SU-DHL-6 (cell line): ENCODE measurements at regions not wholly inside any gene's neighbourhood (a gene's known extent, or its start where the extent isn't known, plus 50 kb on each side); places are given as distances from the start of the nearest gene placed in this dataset.

Experiments
- H2AFZ ChIP-seq: fragments of 200-600 bp; sonication (generic); 2 replicates; pipeline ENCODE4 v1.6.1; 2014; ENCODE audit warnings: low read depth, mild to moderate bottlenecking, moderate library complexity, mixed read lengths, antibody characterized with exemption, low read length; ENCODE audit not compliant: severe bottlenecking
- H3F3A ChIP-seq: fragments of 200-600 bp; shearing (Covaris generic); 2 replicates; pipeline ENCODE4 v1.6.0; 2016; ENCODE audit warnings: antibody characterized with exemption, mild to moderate bottlenecking; ENCODE audit not compliant: insufficient read depth
- H3K27ac ChIP-seq: fragments of 200-600 bp; sonication (generic); 2 replicates; pipeline ENCODE4 v1.5.1; 2016; ENCODE audit warnings: low read depth, mild to moderate bottlenecking, low read length, moderate library complexity, mixed read lengths
- H3K27me3 ChIP-seq: fragments of 200-600 bp; sonication (generic), shearing (Covaris generic); 2 replicates; pipeline ENCODE4 v1.6.0; 2014; ENCODE audit warnings: mild to moderate bottlenecking, low read length
- H3K36me3 ChIP-seq: fragments of 200-600 bp; sonication (generic); 2 replicates; pipeline ENCODE4 v1.6.1; 2014; ENCODE audit warnings: mild to moderate bottlenecking, low read length, mixed read lengths
- H3K4me2 ChIP-seq: fragments of 300-600, 200-600 bp; shearing (Covaris generic), sonication (generic); 2 replicates; pipeline ENCODE4 v1.6.0; 2014; ENCODE audit warnings: low read length, low read depth, mild to moderate bottlenecking; ENCODE audit not compliant: poor library complexity, severe bottlenecking
- H3K4me3 ChIP-seq: fragments of 200-600 bp; sonication (generic); 2 replicates; pipeline ENCODE4 v1.5.1; 2014; ENCODE audit warnings: antibody characterized with exemption, low read length, mild to moderate bottlenecking, mixed read lengths; ENCODE audit not compliant: insufficient read depth, poor library complexity, severe bottlenecking
- H3K79me2 ChIP-seq: fragments of 200-600 bp; sonication (generic); 2 replicates; pipeline ENCODE4 v1.6.1; 2014; ENCODE audit warnings: mild to moderate bottlenecking, low read length, moderate library complexity; ENCODE audit not compliant: insufficient read depth
- H3K9ac ChIP-seq: fragments of 200-600 bp; sonication (generic); 2 replicates; pipeline ENCODE4 v1.7.0; 2014; ENCODE audit warnings: mild to moderate bottlenecking, low read length
- H3K9me2 ChIP-seq: fragments of 200-600 bp; sonication (generic); replicated peaks from 2 replicates; pipeline ENCODE4 v1.6.1; 2014; ENCODE audit warnings: low read length; ENCODE audit not compliant: insufficient read depth
- H3K9me3 ChIP-seq: fragments of 200-600 bp; sonication (generic); 2 replicates; pipeline ENCODE4 v1.6.1; 2014; ENCODE audit warnings: low read length, mixed read lengths; ENCODE audit not compliant: insufficient read depth
- H4K20me1 ChIP-seq: fragments of 200-600 bp; sonication (generic); 2 replicates; pipeline ENCODE4 v1.6.1; 2014; ENCODE audit warnings: low read depth, mild to moderate bottlenecking, antibody characterized with exemption, low read length, moderate library complexity, mixed read lengths
- EZH2phosphoT487 ChIP-seq: fragments of 200-600 bp; sonication (generic), shearing (Covaris generic); conservative IDR thresholded peaks from 2 replicates; pipeline ENCODE4 v1.6.1; 2018; ENCODE audit warnings: mild to moderate bottlenecking, antibody characterized with exemption, low read length, moderate library complexity, mixed read lengths
- TF ChIP-seq, protein P1 (sequence below): fragments of 200-600 bp; sonication (generic); IDR thresholded peaks from one replicate; pipeline ENCODE4 v1.5.1; 2017; ENCODE audit warnings: antibody characterized with exemption, mild to moderate bottlenecking, low read length, moderate library complexity; ENCODE audit not compliant: insufficient read depth, poor library complexity, severe bottlenecking

GRCh38 chr10:130647341-130647740 lies 511.1 kb downstream of the GLRX3 start:
- Histone ChIP-seq H3K27me3 (no peaks in the 10 kb centered on the region), H3K9ac (no peak overlapping the region), H3F3A (no peaks in the 10 kb centered on the region), H3K27ac (no peak overlapping the region), H3K4me3 (no peak overlapping the region), H3K9me2 (no peaks in the 10 kb centered on the region), H3K36me3 (no peaks in the 10 kb centered on the region), H3K9me3 (no peaks in the 10 kb centered on the region), H4K20me1 (no peaks in the 10 kb centered on the region), H3K79me2 (no peaks in the 10 kb centered on the region), H2AFZ (no peak overlapping the region), H3K4me2 (no peak overlapping the region)
- no peak for TF ChIP-seq EZH2phosphoT487
- TF ChIP-seq, protein P1, sequence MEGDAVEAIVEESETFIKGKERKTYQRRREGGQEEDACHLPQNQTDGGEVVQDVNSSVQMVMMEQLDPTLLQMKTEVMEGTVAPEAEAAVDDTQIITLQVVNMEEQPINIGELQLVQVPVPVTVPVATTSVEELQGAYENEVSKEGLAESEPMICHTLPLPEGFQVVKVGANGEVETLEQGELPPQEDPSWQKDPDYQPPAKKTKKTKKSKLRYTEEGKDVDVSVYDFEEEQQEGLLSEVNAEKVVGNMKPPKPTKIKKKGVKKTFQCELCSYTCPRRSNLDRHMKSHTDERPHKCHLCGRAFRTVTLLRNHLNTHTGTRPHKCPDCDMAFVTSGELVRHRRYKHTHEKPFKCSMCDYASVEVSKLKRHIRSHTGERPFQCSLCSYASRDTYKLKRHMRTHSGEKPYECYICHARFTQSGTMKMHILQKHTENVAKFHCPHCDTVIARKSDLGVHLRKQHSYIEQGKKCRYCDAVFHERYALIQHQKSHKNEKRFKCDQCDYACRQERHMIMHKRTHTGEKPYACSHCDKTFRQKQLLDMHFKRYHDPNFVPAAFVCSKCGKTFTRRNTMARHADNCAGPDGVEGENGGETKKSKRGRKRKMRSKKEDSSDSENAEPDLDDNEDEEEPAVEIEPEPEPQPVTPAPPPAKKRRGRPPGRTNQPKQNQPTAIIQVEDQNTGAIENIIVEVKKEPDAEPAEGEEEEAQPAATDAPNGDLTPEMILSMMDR, result no peak

GRCh38 chr10:130648807-130649206 lies 512.6 kb downstream of the GLRX3 start:
- Histone ChIP-seq H3K9me3 (no peaks in the 10 kb centered on the region), H2AFZ (no peak overlapping the region), H3K27ac (no peak overlapping the region), H3F3A (no peaks in the 10 kb centered on the region), H3K79me2 (no peaks in the 10 kb centered on the region), H3K4me3 (no peak overlapping the region), H3K27me3 (no peaks in the 10 kb centered on the region), H3K4me2 (no peak overlapping the region), H3K36me3 (no peaks in the 10 kb centered on the region), H3K9ac (no peak overlapping the region), H4K20me1 (no peaks in the 10 kb centered on the region), H3K9me2 (no peaks in the 10 kb centered on the region)
- TF ChIP-seq, protein P1, result no peak
- no peak for TF ChIP-seq EZH2phosphoT487

- no peaks in the 10 kb centered on the region for H3K9me2 ChIP-seq
- H3K27me3 ChIP-seq, result no peaks in the 10 kb centered on the region
- H3K9ac ChIP-seq, result no peak overlapping the region
- no peaks in the 10 kb centered on the region for H4K20me1 ChIP-seq
- H3F3A ChIP-seq, result no peaks in the 10 kb centered on the region
- H3K4me3 ChIP-seq, result no peak overlapping the region
- H3K79me2 ChIP-seq, result no peaks in the 10 kb centered on the region
- H3K4me2 ChIP-seq, result no peak overlapping the region
- H3K36me3 ChIP-seq, result no peaks in the 10 kb centered on the region
- H2AFZ ChIP-seq, result no peak overlapping the region
- no peak overlapping the region for H3K27ac ChIP-seq
- TF ChIP-seq, protein P1, result no peak
- no peak for TF ChIP-seq EZH2phosphoT487
- H3K9me3 ChIP-seq, result no peaks in the 10 kb centered on the region
These were observed 516.4 kb downstream of the GLRX3 start for GRCh38 chr10:130652544-130652943.
